ENCODE measurements at regions not wholly inside any gene's neighbourhood (a gene's known extent, or its start where the extent isn't known, plus 50 kb on each side); places are given as distances from the start of the nearest gene placed in this dataset.
"Not testable (repeated sequence)": the region's sequence is repeated elsewhere in the genome, so short reads cannot be mapped to it uniquely, and the experiment has no call there.

DNA sequence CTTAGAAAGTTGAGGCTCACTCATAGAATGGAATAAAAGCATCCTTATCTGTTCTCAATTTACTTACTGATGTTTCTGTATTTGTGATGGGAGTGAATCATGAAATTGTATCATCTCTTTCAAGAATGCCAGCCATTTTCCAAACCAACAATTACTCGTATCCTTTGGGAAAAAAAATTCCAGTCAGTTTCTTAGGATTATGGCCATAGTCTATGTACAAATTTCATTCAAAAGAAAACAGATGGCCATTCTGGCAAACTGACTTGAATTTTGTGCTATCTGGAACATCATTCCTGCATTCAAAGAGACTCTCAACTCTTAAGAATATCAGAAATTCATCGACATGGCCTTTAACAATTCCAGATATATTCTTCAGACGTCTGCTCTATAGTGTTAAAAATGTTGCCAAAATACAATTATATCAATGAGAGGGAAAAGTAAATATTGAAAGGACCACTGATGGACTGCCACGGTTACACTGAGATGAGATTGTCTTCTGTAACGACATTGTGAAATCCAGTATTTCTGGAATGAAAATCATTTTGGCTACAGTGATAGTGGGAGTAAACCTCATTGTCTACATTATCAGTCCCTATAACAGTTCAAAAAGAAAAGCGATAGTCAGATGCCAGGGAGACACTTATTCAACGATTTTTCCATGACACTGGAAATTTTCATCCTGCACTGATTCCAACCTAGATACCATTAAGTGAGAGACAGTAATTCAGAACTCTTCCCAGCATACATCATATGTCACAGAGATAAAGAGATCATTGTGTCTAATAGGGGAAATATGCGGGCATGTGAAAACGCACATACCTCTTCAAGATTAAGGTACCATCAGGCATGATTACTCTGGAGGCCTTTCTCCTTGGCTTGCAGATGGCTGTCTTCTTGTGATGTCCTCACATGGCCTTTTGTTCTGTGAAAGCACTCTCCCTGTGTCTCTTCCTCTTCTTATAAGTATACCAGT is 953.8 kb upstream of the ALCAM start:
- H3K36me3 ChIP-seq (ENCODE audit: control insufficient read depth, insufficient read depth, low read length): no peaks in the 10 kb centered on the region
- no peak overlapping the region for H3K4me3 ChIP-seq (ENCODE audit: extremely low read depth, insufficient read depth, low read length, poor library complexity, severe bottlenecking)
- no peak overlapping the region for H3K27ac ChIP-seq (ENCODE audit: low read depth, low read length, severe bottlenecking)
- H3K9me3 ChIP-seq (ENCODE audit: control insufficient read depth, low read length): no peaks in the 10 kb centered on the region
- 83 to 95% methylated on average over 2 to 4 of the region's 9 CpGs for WGBS, 2 experiments (ENCODE audit: insufficient coverage in 2 of 2)
- H3K4me1 ChIP-seq (ENCODE audit: control insufficient read depth, insufficient read depth, low read length, poor library complexity, severe bottlenecking): no peaks in the 10 kb centered on the region

DNA sequence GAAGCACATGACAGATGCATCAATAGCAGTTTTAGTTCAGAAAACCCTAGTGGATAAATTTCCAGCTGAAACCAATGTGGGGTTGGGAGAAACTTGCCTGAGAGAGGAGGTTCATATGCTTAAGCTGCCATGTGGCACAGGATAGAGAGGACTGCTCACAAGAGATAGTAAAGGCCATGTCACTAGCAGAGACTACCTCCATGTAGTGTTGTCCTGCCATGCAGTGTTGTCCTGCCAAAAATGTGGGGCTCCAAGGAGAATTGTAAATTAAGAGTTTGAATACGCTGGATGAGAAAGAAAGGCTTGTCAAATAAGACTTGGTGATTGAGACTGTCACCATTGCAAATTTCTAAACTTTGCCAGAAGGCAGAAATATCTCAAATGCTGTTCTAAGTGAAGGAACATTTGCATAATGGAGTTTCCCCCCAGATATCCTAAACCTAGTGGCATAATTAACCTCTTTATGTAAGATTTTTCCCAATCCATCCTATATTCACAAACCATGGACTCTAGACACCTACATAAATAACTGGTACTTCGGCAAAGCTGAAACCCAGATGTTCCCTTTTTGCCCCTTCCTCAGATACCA is 938.3 kb upstream of the ALCAM start:
- Histone ChIP-seq H3K4me1 (ENCODE audit: control insufficient read depth, insufficient read depth, low read length, poor library complexity, severe bottlenecking) (peaks cover 8% of the 10 kb centered on the region), H3K9me3 (ENCODE audit: control insufficient read depth, low read length) (no peaks in the 10 kb centered on the region), H3K4me3 (ENCODE audit: extremely low read depth, insufficient read depth, low read length, poor library complexity, severe bottlenecking) (no peak overlapping the region), H3K27ac (ENCODE audit: low read depth, low read length, severe bottlenecking) (no peak overlapping the region), H3K36me3 (ENCODE audit: control insufficient read depth, insufficient read depth, low read length) (no peaks in the 10 kb centered on the region)
- WGBS, 2 experiments (ENCODE audit: insufficient coverage in 2 of 2): 83 to 100% methylated on average over 1 to 2 of the region's 2 CpGs

DNA sequence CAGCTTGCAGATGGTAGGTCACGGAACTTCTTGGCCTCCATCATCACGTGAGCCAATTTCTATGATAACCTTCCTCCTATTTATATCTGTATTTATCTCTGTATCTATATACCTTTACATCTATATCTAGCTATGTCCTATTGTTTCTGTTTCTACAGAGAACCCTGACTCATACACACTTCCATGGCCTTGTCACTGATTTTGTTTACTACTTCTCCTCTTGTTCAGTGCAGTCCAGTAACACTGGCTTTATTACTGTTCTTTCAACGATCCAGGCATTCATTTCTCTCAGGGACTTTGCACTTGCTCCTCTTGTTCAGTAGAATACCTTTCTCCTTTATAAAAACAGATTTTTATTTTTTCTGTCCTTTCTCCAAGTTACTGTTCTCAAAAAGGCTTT is 937.0 kb upstream of the ALCAM start:
- WGBS, 2 experiments (ENCODE audit: insufficient coverage in 2 of 2): 89 to 92% methylated on average over 1 to 3 of the region's 3 CpGs
- Histone ChIP-seq H3K27ac (ENCODE audit: low read depth, low read length, severe bottlenecking) (no peak overlapping the region), H3K4me3 (ENCODE audit: extremely low read depth, insufficient read depth, low read length, poor library complexity, severe bottlenecking) (no peak overlapping the region), H3K9me3 (ENCODE audit: control insufficient read depth, low read length) (no peaks in the 10 kb centered on the region), H3K36me3 (ENCODE audit: control insufficient read depth, insufficient read depth, low read length) (no peaks in the 10 kb centered on the region), H3K4me1 (ENCODE audit: control insufficient read depth, insufficient read depth, low read length, poor library complexity, severe bottlenecking) (peaks cover 8% of the 10 kb centered on the region)

DNA sequence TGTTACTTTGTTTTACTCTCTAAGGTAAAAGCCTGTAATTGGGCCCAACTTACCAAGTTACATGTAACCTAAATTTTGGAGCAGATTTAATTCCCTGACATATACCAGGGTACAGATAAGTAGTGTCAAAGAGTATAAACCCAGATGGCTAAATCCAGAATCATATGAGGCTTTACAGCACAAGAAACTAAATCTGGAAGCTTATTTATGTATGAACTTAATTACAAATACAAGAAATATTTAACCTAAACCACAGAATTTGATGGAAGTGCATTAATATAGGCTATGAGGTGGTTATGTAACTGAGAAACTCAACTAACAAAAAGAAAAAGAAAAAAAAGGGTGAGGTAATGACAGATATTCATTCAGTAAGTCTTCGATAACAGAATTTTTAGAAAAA is 930.2 kb upstream of the ALCAM start:
- H3K4me1 ChIP-seq (ENCODE audit: control insufficient read depth, insufficient read depth, low read length, poor library complexity, severe bottlenecking): no peaks in the 10 kb centered on the region
- no peaks in the 10 kb centered on the region for H3K9me3 ChIP-seq (ENCODE audit: control insufficient read depth, low read length)
- no peak overlapping the region for H3K4me3 ChIP-seq (ENCODE audit: extremely low read depth, insufficient read depth, low read length, poor library complexity, severe bottlenecking)
- H3K27ac ChIP-seq (ENCODE audit: low read depth, low read length, severe bottlenecking): no peak overlapping the region
- no CpG with 5 or more reads among the region's 1 CpG for WGBS, 2 experiments (ENCODE audit: insufficient coverage in 2 of 2)
- H3K36me3 ChIP-seq (ENCODE audit: control insufficient read depth, insufficient read depth, low read length): no peaks in the 10 kb centered on the region

DNA sequence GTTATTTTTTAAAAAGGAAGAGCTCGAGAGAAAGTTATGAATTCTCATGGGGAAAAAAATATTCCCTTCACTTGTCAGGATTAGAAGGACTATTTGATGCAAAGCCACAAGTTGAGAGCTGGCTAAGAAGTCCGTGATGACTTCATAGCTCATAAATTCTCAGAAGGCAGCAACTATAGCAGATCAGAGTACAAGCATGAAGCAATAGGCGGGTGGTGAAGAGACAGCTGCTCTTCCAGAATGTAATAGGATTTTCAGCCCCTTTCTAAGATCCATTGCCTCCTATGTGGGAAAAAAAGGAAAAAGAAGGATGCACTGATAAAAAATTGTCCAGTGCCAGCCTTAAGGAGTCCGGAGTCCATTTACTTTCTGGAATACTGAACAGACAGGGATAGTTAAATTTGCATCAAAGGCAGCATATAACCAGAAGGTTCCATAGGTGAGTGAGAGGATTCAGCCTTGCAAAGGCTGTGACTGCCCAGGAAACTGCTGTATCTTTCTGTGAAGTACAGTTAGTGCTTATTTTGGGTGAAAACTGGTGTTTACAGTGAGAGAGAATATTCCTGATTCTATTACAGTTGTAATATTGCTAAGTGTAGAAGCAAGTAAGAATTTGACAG is 929.5 kb upstream of the ALCAM start:
- Histone ChIP-seq H3K9me3 (ENCODE audit: control insufficient read depth, low read length) (no peaks in the 10 kb centered on the region), H3K27ac (ENCODE audit: low read depth, low read length, severe bottlenecking) (peak overlapping the region; percentile 16), H3K4me1 (ENCODE audit: control insufficient read depth, insufficient read depth, low read length, poor library complexity, severe bottlenecking) (no peaks in the 10 kb centered on the region), H3K36me3 (ENCODE audit: control insufficient read depth, insufficient read depth, low read length) (no peaks in the 10 kb centered on the region), H3K4me3 (ENCODE audit: extremely low read depth, insufficient read depth, low read length, poor library complexity, severe bottlenecking) (no peak overlapping the region)
- WGBS, 2 experiments (ENCODE audit: insufficient coverage in 2 of 2): 78 to 100% methylated on average over 2 to 3 of the region's 4 CpGs

DNA sequence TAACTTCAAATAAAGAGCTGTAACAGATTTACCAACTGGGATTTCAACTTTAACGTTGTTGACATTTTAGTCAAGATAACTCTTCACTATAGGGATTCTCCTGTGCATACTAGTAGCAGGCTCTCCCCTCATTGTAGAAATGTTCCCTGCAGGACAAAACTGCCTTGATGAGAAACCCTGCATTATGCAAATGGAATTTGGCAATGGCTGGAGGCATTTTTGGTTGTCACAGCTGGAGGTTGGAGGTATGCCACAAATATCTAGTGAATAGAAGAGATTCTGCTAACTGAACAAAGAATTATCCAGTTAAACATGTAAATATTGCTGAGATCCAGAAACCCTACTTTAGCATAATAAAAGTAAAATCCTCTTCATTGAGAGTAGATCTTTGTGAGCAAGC is 928.8 kb upstream of the ALCAM start:
- Histone ChIP-seq H3K4me1 (ENCODE audit: control insufficient read depth, insufficient read depth, low read length, poor library complexity, severe bottlenecking) (no peaks in the 10 kb centered on the region), H3K27ac (ENCODE audit: low read depth, low read length, severe bottlenecking) (peak overlapping the region; percentile 16), H3K9me3 (ENCODE audit: control insufficient read depth, low read length) (no peaks in the 10 kb centered on the region), H3K36me3 (ENCODE audit: control insufficient read depth, insufficient read depth, low read length) (no peaks in the 10 kb centered on the region), H3K4me3 (ENCODE audit: extremely low read depth, insufficient read depth, low read length, poor library complexity, severe bottlenecking) (no peak overlapping the region)
- whole genome bisulfite sequencing, 2 experiments (ENCODE audit: insufficient coverage in 2 of 2): 11 to 43% methylated on average over 1 of the region's 1 CpG

DNA sequence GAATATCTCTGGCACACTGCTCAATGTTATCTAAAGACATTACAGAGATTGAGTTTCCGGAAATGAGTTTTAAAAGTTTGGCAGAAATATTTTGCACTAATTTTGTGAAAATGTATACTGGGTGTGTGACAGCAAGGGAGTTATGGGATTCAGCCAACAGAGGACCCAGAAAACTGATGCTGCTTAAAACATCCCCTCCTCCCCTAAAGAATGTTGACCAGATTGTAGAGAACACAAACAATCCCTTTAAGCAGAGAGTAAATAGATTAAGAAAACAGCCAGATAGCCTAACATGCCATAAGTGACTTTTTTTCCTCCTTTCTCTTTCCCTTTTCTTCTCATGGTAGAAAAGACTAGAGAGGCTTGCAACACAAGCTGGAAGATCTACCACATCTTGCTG is 928.0 kb upstream of the ALCAM start:
- H3K9me3 ChIP-seq (ENCODE audit: control insufficient read depth, low read length): no peaks in the 10 kb centered on the region
- H3K36me3 ChIP-seq (ENCODE audit: control insufficient read depth, insufficient read depth, low read length): no peaks in the 10 kb centered on the region
- H3K4me3 ChIP-seq (ENCODE audit: extremely low read depth, insufficient read depth, low read length, poor library complexity, severe bottlenecking): no peak overlapping the region
- WGBS, 2 experiments (ENCODE audit: insufficient coverage in 2 of 2): no CpG with 5 or more reads among the region's 1 CpG
- no peak overlapping the region for H3K27ac ChIP-seq (ENCODE audit: low read depth, low read length, severe bottlenecking)
- no peaks in the 10 kb centered on the region for H3K4me1 ChIP-seq (ENCODE audit: control insufficient read depth, insufficient read depth, low read length, poor library complexity, severe bottlenecking)

DNA sequence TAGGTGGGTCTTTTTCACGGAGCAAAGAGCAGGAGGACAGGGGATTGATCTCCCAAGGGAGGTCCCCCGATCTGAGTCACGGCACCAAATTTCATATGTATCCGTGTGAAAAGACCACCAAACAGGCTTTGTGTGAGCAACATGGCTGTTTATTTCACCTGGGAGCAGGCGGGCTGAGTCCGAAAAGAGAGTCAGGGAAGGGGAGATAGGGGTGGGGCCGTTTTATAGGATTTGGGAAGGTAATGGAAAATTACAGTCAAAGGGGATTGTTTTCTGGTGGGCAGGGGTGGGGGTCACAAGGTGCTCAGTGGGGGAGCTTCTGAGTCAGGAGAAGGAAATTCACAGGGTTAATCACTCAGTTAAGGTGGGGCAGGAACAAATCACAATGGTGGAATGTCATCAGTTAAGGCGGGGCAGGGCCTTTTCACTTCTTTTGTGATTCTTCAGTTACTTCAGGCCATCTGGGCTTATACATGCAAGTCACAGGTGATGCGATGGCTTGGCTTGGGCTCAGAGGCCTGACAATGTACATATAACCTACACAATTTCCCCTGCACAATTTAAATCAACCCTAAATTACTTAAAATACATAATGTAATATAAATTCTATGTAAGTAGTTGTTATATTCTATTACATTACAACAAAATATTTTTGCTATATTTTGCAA is 921.3 kb upstream of the ALCAM start:
- not testable (repeated sequence) for H3K4me3 ChIP-seq (ENCODE audit: extremely low read depth, insufficient read depth, low read length, poor library complexity, severe bottlenecking); H3K4me1 ChIP-seq (ENCODE audit: control insufficient read depth, insufficient read depth, low read length, poor library complexity, severe bottlenecking)
- WGBS, 2 experiments (ENCODE audit: insufficient coverage in 2 of 2): 89 to 92% methylated on average over 5 to 7 of the region's 9 CpGs

DNA sequence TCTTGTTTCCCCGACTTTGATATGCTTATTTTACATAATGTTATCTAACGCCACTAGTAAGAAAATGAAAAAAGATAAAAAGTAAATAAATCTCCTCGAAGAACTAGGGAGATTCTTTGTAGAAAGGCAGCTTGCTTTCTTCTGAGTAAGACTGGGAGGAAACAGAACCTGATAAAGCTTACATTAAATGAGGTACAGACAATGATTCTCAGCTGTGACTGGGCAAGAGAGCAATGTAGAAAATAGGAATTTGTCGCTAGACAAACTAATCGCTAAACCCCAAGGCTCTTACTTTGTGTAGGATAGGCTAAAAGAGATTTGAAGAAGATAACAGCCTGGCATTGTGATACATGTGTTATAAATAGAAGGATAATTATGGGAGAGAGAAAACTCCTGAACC is 919.0 kb upstream of the ALCAM start:
- no peaks in the 10 kb centered on the region for H3K9me3 ChIP-seq (ENCODE audit: control insufficient read depth, low read length)
- WGBS, 2 experiments (ENCODE audit: insufficient coverage in 2 of 2): 85 to 90% methylated on average over 3 of the region's 5 CpGs
- no peak overlapping the region for H3K4me3 ChIP-seq (ENCODE audit: extremely low read depth, insufficient read depth, low read length, poor library complexity, severe bottlenecking)
- no peak overlapping the region for H3K27ac ChIP-seq (ENCODE audit: low read depth, low read length, severe bottlenecking)
- no peaks in the 10 kb centered on the region for H3K4me1 ChIP-seq (ENCODE audit: control insufficient read depth, insufficient read depth, low read length, poor library complexity, severe bottlenecking)
- H3K36me3 ChIP-seq (ENCODE audit: control insufficient read depth, insufficient read depth, low read length): no peaks in the 10 kb centered on the region

More for the DNA sequence above, 921.3 kb upstream of the ALCAM start:
- not testable (repeated sequence) for H3K27ac ChIP-seq (ENCODE audit: low read depth, low read length, severe bottlenecking); H3K9me3 ChIP-seq (ENCODE audit: control insufficient read depth, low read length); H3K36me3 ChIP-seq (ENCODE audit: control insufficient read depth, insufficient read depth, low read length)

DNA sequence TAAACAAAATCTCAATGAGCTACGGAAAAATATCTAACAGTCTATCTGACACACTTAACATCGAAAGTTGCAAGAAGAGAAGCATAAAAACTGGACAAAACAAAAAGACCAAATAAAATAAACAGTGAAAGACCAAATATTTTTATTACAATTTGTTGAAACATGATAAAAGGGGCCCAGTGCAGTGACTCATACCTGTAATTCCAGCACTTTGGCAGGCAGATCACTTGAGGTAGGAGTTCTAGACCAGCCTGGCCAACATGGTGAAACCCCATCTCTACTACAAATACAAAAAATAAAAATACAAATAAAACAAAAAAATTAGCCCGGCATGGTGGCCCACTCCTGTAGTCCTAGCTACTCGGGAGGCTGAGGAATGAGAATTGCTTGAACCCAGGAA is 914.0 kb upstream of the ALCAM start:
- no peaks in the 10 kb centered on the region for H3K4me1 ChIP-seq (ENCODE audit: control insufficient read depth, insufficient read depth, low read length, poor library complexity, severe bottlenecking)
- H3K9me3 ChIP-seq (ENCODE audit: control insufficient read depth, low read length): no peaks in the 10 kb centered on the region
- H3K36me3 ChIP-seq (ENCODE audit: control insufficient read depth, insufficient read depth, low read length): no peaks in the 10 kb centered on the region
- no peak overlapping the region for H3K4me3 ChIP-seq (ENCODE audit: extremely low read depth, insufficient read depth, low read length, poor library complexity, severe bottlenecking)
- no peak overlapping the region for H3K27ac ChIP-seq (ENCODE audit: low read depth, low read length, severe bottlenecking)
- WGBS, 2 experiments (ENCODE audit: insufficient coverage in 2 of 2): 93% methylated on average over 2 of the region's 4 CpGs; no CpG with 5 or more reads in 1 of the 2 experiments
